ENCODE measurements at regions not wholly inside any gene's neighbourhood (a gene's known extent, or its start where the extent isn't known, plus 50 kb on each side); places are given as distances from the start of the nearest gene placed in this dataset.

- TF ChIP-seq, protein P1, sequence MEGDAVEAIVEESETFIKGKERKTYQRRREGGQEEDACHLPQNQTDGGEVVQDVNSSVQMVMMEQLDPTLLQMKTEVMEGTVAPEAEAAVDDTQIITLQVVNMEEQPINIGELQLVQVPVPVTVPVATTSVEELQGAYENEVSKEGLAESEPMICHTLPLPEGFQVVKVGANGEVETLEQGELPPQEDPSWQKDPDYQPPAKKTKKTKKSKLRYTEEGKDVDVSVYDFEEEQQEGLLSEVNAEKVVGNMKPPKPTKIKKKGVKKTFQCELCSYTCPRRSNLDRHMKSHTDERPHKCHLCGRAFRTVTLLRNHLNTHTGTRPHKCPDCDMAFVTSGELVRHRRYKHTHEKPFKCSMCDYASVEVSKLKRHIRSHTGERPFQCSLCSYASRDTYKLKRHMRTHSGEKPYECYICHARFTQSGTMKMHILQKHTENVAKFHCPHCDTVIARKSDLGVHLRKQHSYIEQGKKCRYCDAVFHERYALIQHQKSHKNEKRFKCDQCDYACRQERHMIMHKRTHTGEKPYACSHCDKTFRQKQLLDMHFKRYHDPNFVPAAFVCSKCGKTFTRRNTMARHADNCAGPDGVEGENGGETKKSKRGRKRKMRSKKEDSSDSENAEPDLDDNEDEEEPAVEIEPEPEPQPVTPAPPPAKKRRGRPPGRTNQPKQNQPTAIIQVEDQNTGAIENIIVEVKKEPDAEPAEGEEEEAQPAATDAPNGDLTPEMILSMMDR (IDR thresholded peaks at IDR 0.05; ENCODE audit: extremely low read depth in 1 of 2, insufficient read depth in 1 of 2, low read depth in 1 of 2, low read length in 2 of 2), result no peak
- no peak for TF ChIP-seq POLR2A (IDR thresholded peaks at IDR 0.05; ENCODE audit: low read depth, low read length)
- no peak for TF ChIP-seq POLR2AphosphoS5 (IDR thresholded peaks at IDR 0.05; ENCODE audit: insufficient read depth, low read depth, low read length)
- no peak for TF ChIP-seq MAX (IDR thresholded peaks at IDR 0.05; ENCODE audit: insufficient read depth, insufficient read length)
These were observed 671.1 kb upstream of the SPRY2 start for GRCh38 chr13:81012031-81012430.

Measured in endothelial cell of umbilical vein (primary cell).